OCI-LY3 (cell line): ENCODE measurements at regions not wholly inside any gene's neighbourhood (a gene's known extent, or its start where the extent isn't known, plus 50 kb on each side); places are given as distances from the start of the nearest gene placed in this dataset.

Source experiments
- H2AFZ ChIP-seq: fragments of 200-600, 300-600 bp; shearing (Covaris generic); 2 replicates; pipeline ENCODE4 v1.6.0; 2014; ENCODE audit warnings: antibody characterized with exemption, low read depth, low read length
- H3K27ac ChIP-seq: fragments of 200-600, 300-600 bp; sonication (generic); 2 replicates; pipeline ENCODE4 v1.5.1; 2014; ENCODE audit warnings: mild to moderate bottlenecking, low read length, moderate library complexity, mixed read lengths
- H3K27me3 ChIP-seq: fragments of 200-600, 300-600 bp; sonication (generic); 2 replicates; pipeline ENCODE4 v1.6.1; 2014; ENCODE audit warnings: low read depth, low read length, mixed read lengths
- H3K36me3 ChIP-seq: fragments of 200-600, 300-600 bp; sonication (generic); replicated peaks from 2 replicates; pipeline ENCODE3; 2014; ENCODE audit warnings: low read depth, low read length, mixed read lengths
- H3K4me1 ChIP-seq: fragments of 300-600, 200-600 bp; sonication (generic); 2 replicates; pipeline ENCODE4 v1.6.1; 2014; ENCODE audit warnings: low read length, mixed read lengths
- H3K4me2 ChIP-seq: fragments of 200-600, 300-600 bp; sonication (generic); 2 replicates; pipeline ENCODE4 v1.6.1; 2014; ENCODE audit warnings: low read length, mixed read lengths
- H3K4me3 ChIP-seq: fragments of 300-600, 200-600 bp; sonication (generic); 2 replicates; pipeline ENCODE4 v1.5.1; 2014; ENCODE audit warnings: antibody characterized with exemption, mild to moderate bottlenecking, low read length, moderate library complexity
- H3K79me2 ChIP-seq: fragments of 300-600, 200-600 bp; shearing (Covaris generic); 2 replicates; pipeline ENCODE4 v1.6.1; 2014; ENCODE audit warnings: mild to moderate bottlenecking, low read length, mixed read lengths
- H3K9ac ChIP-seq: fragments of 300-600, 200-600 bp; shearing (Covaris generic); 2 replicates; pipeline ENCODE4 v1.6.0; 2014; ENCODE audit warnings: mild to moderate bottlenecking, low read length, moderate library complexity
- H3K9me3 ChIP-seq: fragments of 200-600, 300-600 bp; shearing (Covaris generic); 2 replicates; pipeline ENCODE4 v1.6.1; 2014; ENCODE audit warnings: low read length, mixed read lengths; ENCODE audit not compliant: insufficient read depth
- H4K20me1 ChIP-seq: fragments of 200-600, 300-600 bp; sonication (generic); 2 replicates; pipeline ENCODE4 v1.6.1; 2016; ENCODE audit warnings: low read length, mixed read lengths; ENCODE audit not compliant: insufficient read depth
- CTCF ChIP-seq: fragments of 200-600, 300-600 bp; sonication (generic); IDR thresholded peaks from 2 replicates; pipeline ENCODE4 v1.5.1; 2014; ENCODE audit warnings: antibody characterized with exemption, low read length, low read depth
- EZH2phosphoT487 ChIP-seq: fragments of 200-600 bp; shearing (Covaris generic); IDR thresholded peaks from 2 replicates; pipeline ENCODE4 v1.6.1; 2018; ENCODE audit warnings: antibody characterized with exemption, mixed run types, low read depth

GRCh38 chrX:79281775-79282174, 85.4 kb downstream of the ITM2A start:
- H3K4me2 ChIP-seq, result no peak overlapping the region
- H3K27ac ChIP-seq, result no peak overlapping the region

GRCh38 chrX:79270401-79270800, 96.7 kb downstream of the ITM2A start:
- H2AFZ ChIP-seq, result 0 out of 2 replicates have a peak overlapping the region, but pooled peaks have one; percentile 1
- peak overlapping the region; percentile 11 for H3K4me2 ChIP-seq
- no peaks in the 10 kb centered on the region for H3K9me3 ChIP-seq
- H3K79me2 ChIP-seq, result no peaks in the 10 kb centered on the region
- peaks cover 34% of the 10 kb centered on the region for H3K4me1 ChIP-seq
- no peaks in the 10 kb centered on the region for H3K27me3 ChIP-seq
- peak; percentile 82 for TF ChIP-seq CTCF
- TF ChIP-seq EZH2phosphoT487, result no peak
- H3K27ac ChIP-seq, result no peak overlapping the region; the same call in 1 of the 2 replicates
- no peaks in the 10 kb centered on the region for H4K20me1 ChIP-seq
- H3K9ac ChIP-seq, result peak overlapping the region; percentile 14; the same call in 1 of the 2 replicates
- no peaks in the 10 kb centered on the region for H3K36me3 ChIP-seq
- H3K4me3 ChIP-seq, result no peak overlapping the region

More at GRCh38 chrX:79281775-79282174, 85.4 kb downstream of the ITM2A start:
- TF ChIP-seq EZH2phosphoT487 (no peak), CTCF (no peak)
- H4K20me1 ChIP-seq, result no peaks in the 10 kb centered on the region
- no peak overlapping the region for H2AFZ ChIP-seq
- no peaks in the 10 kb centered on the region for H3K36me3 ChIP-seq
- no peaks in the 10 kb centered on the region for H3K79me2 ChIP-seq
- H3K9ac ChIP-seq, result no peak overlapping the region
- no peak overlapping the region for H3K4me3 ChIP-seq
- no peaks in the 10 kb centered on the region for H3K9me3 ChIP-seq
- H3K27me3 ChIP-seq, result no peaks in the 10 kb centered on the region
- H3K4me1 ChIP-seq, result no peaks in the 10 kb centered on the region

GRCh38 chrX:79268788-79269187, 98.3 kb downstream of the ITM2A start:
- H3K27ac ChIP-seq, result no peak overlapping the region
- no peak for TF ChIP-seq CTCF
- no peak for TF ChIP-seq EZH2phosphoT487
- no peaks in the 10 kb centered on the region for H3K79me2 ChIP-seq
- no peaks in the 10 kb centered on the region for H3K36me3 ChIP-seq
- no peaks in the 10 kb centered on the region for H4K20me1 ChIP-seq
- H3K4me2 ChIP-seq, result no peak overlapping the region
- no peak overlapping the region for H2AFZ ChIP-seq
- no peaks in the 10 kb centered on the region for H3K9me3 ChIP-seq
- no peak overlapping the region for H3K9ac ChIP-seq
- H3K4me1 ChIP-seq, result peaks cover 36% of the 10 kb centered on the region
- no peaks in the 10 kb centered on the region for H3K27me3 ChIP-seq
- H3K4me3 ChIP-seq, result no peak overlapping the region

- Histone ChIP-seq H3K27ac (no peak overlapping the region), H4K20me1 (no peaks in the 10 kb centered on the region), H3K9me3 (no peaks in the 10 kb centered on the region), H3K27me3 (no peaks in the 10 kb centered on the region), H2AFZ (peak overlapping the region; percentile 46; the same call in 1 of the 2 replicates), H3K9ac (no peak overlapping the region), H3K36me3 (no peaks in the 10 kb centered on the region), H3K4me1 (peaks cover 55% of the 10 kb centered on the region), H3K4me3 (peak overlapping the region; percentile 27; the same call in 1 of the 2 replicates), H3K79me2 (no peaks in the 10 kb centered on the region), H3K4me2 (peak overlapping the region; percentile 58)
- TF ChIP-seq EZH2phosphoT487, result no peak
- no peak for TF ChIP-seq CTCF
Measured at GRCh38 chrX:79266702-79267101, 100.4 kb downstream of the ITM2A start.
